Thymus (tissue), 11 donors: ENCODE measurements at regions not wholly inside any gene's neighbourhood (a gene's known extent, or its start where the extent isn't known, plus 50 kb on each side); places are given as distances from the start of the nearest gene placed in this dataset.

Experiments
- DNase-seq, 9 donors: peaks; one replicate each; pipeline ENCODE4 v3.0.0-alpha.2; 2013; ENCODE audit warnings: low spot score in 9 of 9, low read depth in 6 of 9, missing footprints in 1 of 9
- H3K27ac ChIP-seq, 2 donors: one replicate each; pipeline ENCODE4 v1.5.1; 2013; ENCODE audit warnings: control low read depth in 1 of 2, low read depth in 1 of 2, low read length in 1 of 2, mild to moderate bottlenecking in 1 of 2, moderate library complexity in 1 of 2
- H3K27me3 ChIP-seq, 2 donors: one replicate each; pipeline ENCODE4 v1.5.1; 2013; ENCODE audit warnings: low read length in 1 of 2; ENCODE audit not compliant: control insufficient read depth in 2 of 2, insufficient read depth in 1 of 2
- H3K36me3 ChIP-seq, 2 donors: one replicate each; pipeline ENCODE4 v1.5.1; 2013; ENCODE audit warnings: low read length in 1 of 2, mild to moderate bottlenecking in 1 of 2, moderate library complexity in 1 of 2; ENCODE audit not compliant: control insufficient read depth in 2 of 2, insufficient read depth in 2 of 2
- H3K4me1 ChIP-seq, 2 donors: one replicate each; pipeline ENCODE4 v1.5.1; 2013; ENCODE audit warnings: low read length in 2 of 2; ENCODE audit not compliant: control insufficient read depth in 2 of 2, insufficient read depth in 2 of 2
- H3K4me3 ChIP-seq, 2 donors: one replicate each; pipeline ENCODE4 v1.5.1; 2013; ENCODE audit warnings: low read length in 2 of 2, control low read depth in 1 of 2, mild to moderate bottlenecking in 1 of 2
- H3K9me3 ChIP-seq, 2 donors: one replicate each; pipeline ENCODE4 v1.5.1; 2013; ENCODE audit warnings: low read length in 1 of 2, mild to moderate bottlenecking in 1 of 2; ENCODE audit not compliant: control insufficient read depth in 2 of 2, insufficient read depth in 1 of 2
- WGBS: extraction: QIAGEN DNeasy Blood & Tissue Kit; methylation state at CpG from one replicate; pipeline ENCODE4 v1.1.7; 2013; 5-methylcytosine and 5-hydroxymethylcytosine counted together
- donor health status: healthy.

GRCh38 chr4:60189286-60189685, 1010.8 kb upstream of the ADGRL3 start:
- no peaks in the 10 kb centered on the region for H3K4me1 ChIP-seq
- H3K9me3 ChIP-seq = no peaks in the 10 kb centered on the region
- no peak for DNase-seq
- no peaks in the 10 kb centered on the region for H3K27me3 ChIP-seq
- H3K4me3 ChIP-seq = no peak overlapping the region
- WGBS = 94% methylated on average over 5 of the region's 5 CpGs
- H3K36me3 ChIP-seq = no peaks in the 10 kb centered on the region
- H3K27ac ChIP-seq = no peak overlapping the region

GRCh38 chr4:60194214-60194613, 1005.9 kb upstream of the ADGRL3 start:
- DNase-seq = no peak
- Histone ChIP-seq H3K27ac (no peak overlapping the region), H3K27me3 (no peaks in the 10 kb centered on the region), H3K9me3 (no peaks in the 10 kb centered on the region), H3K36me3 (no peaks in the 10 kb centered on the region), H3K4me1 (no peaks in the 10 kb centered on the region), H3K4me3 (no peak overlapping the region)
- WGBS = 97% methylated on average over 1 of the region's 1 CpG

GRCh38 chr4:60195256-60195655, 1004.9 kb upstream of the ADGRL3 start:
- no peaks in the 10 kb centered on the region for H3K27me3 ChIP-seq
- no peak overlapping the region for H3K4me3 ChIP-seq
- WGBS = 93% methylated on average over 2 of the region's 2 CpGs
- DNase-seq = no peak
- no peaks in the 10 kb centered on the region for H3K4me1 ChIP-seq
- H3K27ac ChIP-seq = no peak overlapping the region
- no peaks in the 10 kb centered on the region for H3K36me3 ChIP-seq
- H3K9me3 ChIP-seq = no peaks in the 10 kb centered on the region

DNA sequence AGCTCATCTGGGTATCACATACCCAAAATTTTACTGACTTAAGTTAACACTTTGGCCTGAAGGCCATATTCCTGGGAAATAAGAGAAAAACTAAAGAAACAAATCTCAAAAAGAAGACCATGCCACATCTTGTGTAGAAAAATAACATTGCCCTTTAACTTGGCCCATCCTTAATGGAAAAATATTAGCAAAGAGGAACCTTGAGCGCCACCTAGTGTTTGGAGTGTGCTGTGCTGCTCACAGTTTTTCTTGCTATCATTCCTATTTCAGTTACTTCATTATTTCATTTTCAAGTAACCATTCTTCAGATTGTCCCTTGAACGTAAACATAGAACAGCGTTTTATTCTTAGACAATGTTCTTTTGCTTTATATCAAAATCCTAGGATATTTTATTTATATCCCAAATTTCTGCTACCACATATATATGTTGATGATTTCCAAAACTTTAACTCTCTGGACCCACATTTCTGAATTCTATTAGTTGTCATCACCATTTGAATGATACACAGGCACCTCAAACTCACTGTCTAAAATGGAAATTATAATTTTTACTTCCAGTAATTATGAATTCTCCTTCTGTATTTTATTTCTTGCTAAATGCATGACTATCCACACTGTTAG, 999.0 kb upstream of the ADGRL3 start:
- 17% methylated on average over 3 of the region's 3 CpGs for WGBS
- Histone ChIP-seq H3K4me1 (no peaks in the 10 kb centered on the region), H3K36me3 (no peaks in the 10 kb centered on the region), H3K9me3 (no peaks in the 10 kb centered on the region), H3K27ac (no peak overlapping the region), H3K27me3 (no peaks in the 10 kb centered on the region), H3K4me3 (no peak overlapping the region)
- DNase-seq = peak in 8 of 9 donors; percentile 3 to 42 (median 8)

- WGBS = 82% methylated on average over 1 of the region's 1 CpG
- H3K27ac ChIP-seq = no peak overlapping the region
- no peak for DNase-seq
Measured at GRCh38 chr4:60209588-60209987, 990.5 kb upstream of the ADGRL3 start.

GRCh38 chr4:60215906-60216305, 984.2 kb upstream of the ADGRL3 start:
- no peaks in the 10 kb centered on the region for H3K36me3 ChIP-seq
- H3K27ac ChIP-seq = no peak overlapping the region
- no peaks in the 10 kb centered on the region for H3K9me3 ChIP-seq
- H3K27me3 ChIP-seq = no peaks in the 10 kb centered on the region
- no peak overlapping the region for H3K4me3 ChIP-seq
- no peaks in the 10 kb centered on the region for H3K4me1 ChIP-seq
- WGBS = 100% methylated on average over 2 of the region's 2 CpGs
- no peak for DNase-seq

More at GRCh38 chr4:60209588-60209987, 990.5 kb upstream of the ADGRL3 start:
- Histone ChIP-seq H3K9me3 (peaks cover 0 to 3% of the 10 kb centered on the region in 2 donors), H3K4me1 (no peaks in the 10 kb centered on the region), H3K4me3 (no peak overlapping the region), H3K36me3 (no peaks in the 10 kb centered on the region), H3K27me3 (no peaks in the 10 kb centered on the region)

DNA sequence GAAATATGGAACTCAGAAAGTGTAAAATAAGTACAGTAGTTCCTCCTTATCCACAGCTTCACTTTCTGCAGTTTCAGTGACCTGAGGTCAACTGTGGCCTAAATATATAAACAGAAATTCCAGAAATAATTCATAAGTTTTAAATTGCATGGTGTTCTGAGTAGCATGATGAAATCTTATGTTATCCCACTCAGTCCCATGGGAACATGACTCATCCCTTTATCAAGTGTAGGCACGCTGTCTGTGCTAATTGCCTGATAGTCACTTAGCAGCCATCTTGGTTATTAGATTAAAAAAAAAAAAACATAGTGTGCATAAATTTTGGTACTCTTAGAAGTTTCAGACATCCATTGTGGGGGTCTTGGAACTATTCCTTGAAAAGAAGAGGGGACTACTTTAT, 983.4 kb upstream of the ADGRL3 start:
- Histone ChIP-seq H3K4me1 (no peaks in the 10 kb centered on the region), H3K36me3 (no peaks in the 10 kb centered on the region), H3K27ac (no peak overlapping the region), H3K9me3 (no peaks in the 10 kb centered on the region), H3K4me3 (no peak overlapping the region), H3K27me3 (no peaks in the 10 kb centered on the region)
- DNase-seq = no peak
- WGBS = 94% methylated on average over 1 of the region's 1 CpG

DNA sequence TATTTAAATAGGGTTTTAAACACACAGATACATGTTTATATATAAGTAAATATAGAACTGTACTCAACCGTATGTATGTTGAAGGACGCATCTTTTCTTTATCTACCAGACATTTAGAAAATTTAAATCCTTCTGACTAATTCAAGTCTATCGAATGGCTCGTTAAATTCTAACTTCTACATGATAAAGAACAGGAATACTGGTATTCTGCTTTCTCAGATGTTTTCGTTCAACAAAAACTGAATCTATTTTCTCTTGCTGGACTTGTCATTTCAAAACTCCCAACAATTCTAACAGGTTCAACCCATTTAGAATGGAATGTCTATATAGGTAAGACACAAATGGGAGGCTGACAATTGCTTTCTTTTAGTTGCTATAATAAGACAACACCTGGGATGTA, 978.3 kb upstream of the ADGRL3 start:
- no peaks in the 10 kb centered on the region for H3K4me1 ChIP-seq
- H3K36me3 ChIP-seq = no peaks in the 10 kb centered on the region
- no peak overlapping the region for H3K27ac ChIP-seq
- H3K27me3 ChIP-seq = no peaks in the 10 kb centered on the region
- no peak for DNase-seq
- H3K4me3 ChIP-seq = no peak overlapping the region
- 97% methylated on average over 5 of the region's 5 CpGs for WGBS
- H3K9me3 ChIP-seq = no peaks in the 10 kb centered on the region

DNA sequence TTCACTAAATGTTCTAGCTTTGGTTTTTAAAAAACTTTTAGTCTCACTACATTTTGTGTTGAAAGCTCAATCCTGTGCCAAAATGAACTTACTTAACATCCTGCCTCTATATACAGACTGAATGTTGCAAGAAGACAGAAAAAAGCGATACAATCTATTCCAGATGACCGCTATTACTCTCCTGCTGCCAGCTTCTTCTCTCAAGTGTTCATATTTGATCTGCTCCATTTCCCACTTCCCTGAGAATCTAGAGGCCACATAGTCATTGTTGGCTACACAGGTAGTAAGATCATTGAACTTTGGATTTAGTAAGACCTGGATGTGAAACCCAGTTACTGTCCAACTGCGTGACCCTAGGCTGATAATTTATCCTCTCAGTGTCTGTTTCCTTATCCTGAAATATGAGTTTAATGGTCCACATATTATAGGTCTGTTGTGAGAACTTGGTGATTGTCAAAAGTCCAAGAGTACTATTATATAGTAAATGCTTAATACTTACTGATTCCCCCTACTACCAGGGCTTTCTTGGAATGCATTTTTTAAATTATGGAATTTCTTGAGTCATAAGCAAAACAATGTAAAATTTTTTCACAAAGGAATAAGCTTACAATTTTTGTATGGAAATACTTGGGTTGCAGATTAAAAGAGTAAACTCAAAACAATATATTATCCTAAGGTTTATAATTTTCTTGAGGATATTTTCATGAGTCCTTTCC, 976.8 kb upstream of the ADGRL3 start:
- DNase-seq = no peak
- WGBS = 92% methylated on average over 3 of the region's 3 CpGs
- Histone ChIP-seq H3K4me1 (no peaks in the 10 kb centered on the region), H3K27me3 (no peaks in the 10 kb centered on the region), H3K4me3 (no peak overlapping the region), H3K36me3 (no peaks in the 10 kb centered on the region), H3K9me3 (no peaks in the 10 kb centered on the region), H3K27ac (no peak overlapping the region)
